Rectal smooth muscle tissue (tissue), 1 donor: ENCODE measurements at regions not wholly inside any gene's neighbourhood (a gene's known extent, or its start where the extent isn't known, plus 50 kb on each side); places are given as distances from the start of the nearest gene placed in this dataset.

Experiments
- H3K27ac ChIP-seq: one replicate; pipeline ENCODE4 v1.7.0; 2013; ENCODE audit warnings: low read depth, low read length, inconsistent platforms
- H3K27me3 ChIP-seq: one replicate; pipeline ENCODE4 v1.7.0; 2013; ENCODE audit warnings: low read length; ENCODE audit not compliant: control insufficient read depth, insufficient read depth
- H3K36me3 ChIP-seq: one replicate; pipeline ENCODE4 v1.7.0; 2013; ENCODE audit warnings: low read length; ENCODE audit not compliant: control insufficient read depth, insufficient read depth
- H3K4me1 ChIP-seq: one replicate; pipeline ENCODE4 v1.7.0; 2013; ENCODE audit warnings: low read length; ENCODE audit not compliant: control insufficient read depth, insufficient read depth
- H3K4me3 ChIP-seq: one replicate; pipeline ENCODE4 v1.7.0; 2013; ENCODE audit warnings: low read length
- H3K9ac ChIP-seq: one replicate; pipeline ENCODE4 v1.7.0; 2013; ENCODE audit warnings: low read length

- H3K27me3 ChIP-seq: no peaks in the 10 kb centered on the region
- no peak overlapping the region for H3K27ac ChIP-seq
- H3K4me1 ChIP-seq: no peaks in the 10 kb centered on the region
- no peaks in the 10 kb centered on the region for H3K36me3 ChIP-seq
- H3K4me3 ChIP-seq: no peak overlapping the region
- H3K9ac ChIP-seq: no peak overlapping the region
Observed at GRCh38 chr7:136056651-136057231, 79.6 kb upstream of the MTPN start.

GRCh38 chr7:136055266-136055665 lies 78.1 kb upstream of the MTPN start:
- H3K9ac ChIP-seq: no peak overlapping the region
- no peaks in the 10 kb centered on the region for H3K4me1 ChIP-seq
- H3K4me3 ChIP-seq: no peak overlapping the region
- H3K27ac ChIP-seq: no peak overlapping the region
- no peaks in the 10 kb centered on the region for H3K27me3 ChIP-seq
- H3K36me3 ChIP-seq: no peaks in the 10 kb centered on the region

GRCh38 chr7:136053689-136054485 lies 76.7 kb upstream of the MTPN start:
- Histone ChIP-seq H3K27me3 (no peaks in the 10 kb centered on the region), H3K4me3 (no peak overlapping the region), H3K4me1 (no peaks in the 10 kb centered on the region), H3K9ac (no peak overlapping the region), H3K36me3 (no peaks in the 10 kb centered on the region), H3K27ac (no peak overlapping the region)

GRCh38 chr7:136051203-136051928 lies 74.2 kb upstream of the MTPN start:
- Histone ChIP-seq H3K9ac (no peak overlapping the region), H3K27me3 (no peaks in the 10 kb centered on the region), H3K36me3 (no peaks in the 10 kb centered on the region), H3K4me1 (no peaks in the 10 kb centered on the region), H3K4me3 (no peak overlapping the region), H3K27ac (no peak overlapping the region)

- H3K36me3 ChIP-seq: no peaks in the 10 kb centered on the region
- H3K4me1 ChIP-seq: no peaks in the 10 kb centered on the region
- no peak overlapping the region for H3K4me3 ChIP-seq
- H3K9ac ChIP-seq: no peak overlapping the region
- H3K27me3 ChIP-seq: no peaks in the 10 kb centered on the region
- H3K27ac ChIP-seq: no peak overlapping the region
Observed at GRCh38 chr7:136050462-136050847, 73.3 kb upstream of the MTPN start.

- Histone ChIP-seq H3K36me3 (no peaks in the 10 kb centered on the region), H3K27me3 (no peaks in the 10 kb centered on the region), H3K4me1 (no peaks in the 10 kb centered on the region), H3K9ac (no peak overlapping the region), H3K4me3 (no peak overlapping the region), H3K27ac (no peak overlapping the region)
Observed at GRCh38 chr7:136049818-136050461, 72.8 kb upstream of the MTPN start.

GRCh38 chr7:136049117-136049516 lies 72.0 kb upstream of the MTPN start:
- no peak overlapping the region for H3K9ac ChIP-seq

GRCh38 chr7:136046548-136046947 lies 69.4 kb upstream of the MTPN start:
- Histone ChIP-seq H3K27ac (no peak overlapping the region), H3K4me1 (no peaks in the 10 kb centered on the region), H3K4me3 (no peak overlapping the region), H3K9ac (no peak overlapping the region), H3K27me3 (no peaks in the 10 kb centered on the region), H3K36me3 (no peaks in the 10 kb centered on the region)

More at GRCh38 chr7:136049117-136049516, 72.0 kb upstream of the MTPN start:
- Histone ChIP-seq H3K36me3 (no peaks in the 10 kb centered on the region), H3K4me1 (no peaks in the 10 kb centered on the region), H3K27ac (no peak overlapping the region), H3K4me3 (no peak overlapping the region), H3K27me3 (no peaks in the 10 kb centered on the region)

- Histone ChIP-seq H3K4me1 (no peaks in the 10 kb centered on the region), H3K27ac (no peak overlapping the region), H3K9ac (no peak overlapping the region), H3K36me3 (no peaks in the 10 kb centered on the region), H3K27me3 (no peaks in the 10 kb centered on the region), H3K4me3 (no peak overlapping the region)
Observed at GRCh38 chr7:136045992-136046391, 68.8 kb upstream of the MTPN start.

- Histone ChIP-seq H3K9ac (no peak overlapping the region), H3K27ac (no peak overlapping the region), H3K4me1 (peaks cover under 1% of the 10 kb centered on the region), H3K4me3 (no peak overlapping the region), H3K27me3 (no peaks in the 10 kb centered on the region), H3K36me3 (no peaks in the 10 kb centered on the region)
Observed at GRCh38 chr7:136045181-136045580, 68.0 kb upstream of the MTPN start.

- peaks cover 24% of the 10 kb centered on the region for H3K4me1 ChIP-seq
- H3K4me3 ChIP-seq: no peak overlapping the region
- no peaks in the 10 kb centered on the region for H3K27me3 ChIP-seq
- no peak overlapping the region for H3K9ac ChIP-seq
- no peaks in the 10 kb centered on the region for H3K36me3 ChIP-seq
- H3K27ac ChIP-seq: peak overlapping the region; percentile 61
Observed at GRCh38 chr7:136039577-136040345, 62.6 kb upstream of the MTPN start.

- H3K27me3 ChIP-seq: no peaks in the 10 kb centered on the region
- no peak overlapping the region for H3K4me3 ChIP-seq
- H3K27ac ChIP-seq: peak overlapping the region; percentile 55
- no peaks in the 10 kb centered on the region for H3K36me3 ChIP-seq
- peaks cover 42% of the 10 kb centered on the region for H3K4me1 ChIP-seq
- no peak overlapping the region for H3K9ac ChIP-seq
Observed at GRCh38 chr7:136036336-136036735, 59.2 kb upstream of the MTPN start.
